K562 (cell line): ENCODE measurements at regions not wholly inside any gene's neighbourhood (a gene's known extent, or its start where the extent isn't known, plus 50 kb on each side); places are given as distances from the start of the nearest gene placed in this dataset.

Experiments
- ATAC-seq: fragments of 200-7000 bp; cut with Tn5 transposase; 3 replicates; pipeline ENCODE4 v1.9.1; 2020; ENCODE audit warnings: moderate library complexity
- BruUV-seq: library from RNA; stranded (reverse); fragments of 400-500 nt; replicated peaks from 2 replicates; lab custom pipeline; 2021; lab: Mats Ljungman, UMichigan
- CTCF ChIA-PET: fragments of 300-600 bp; formaldehyde crosslinking; extraction: SDS; loops from one replicate; lab custom pipeline; 2021; ENCODE audit warnings: low intra/inter-chr PET ratio; lab: Yijun Ruan, JAX
- POLR2A ChIA-PET: fragments of 300-600, 350-650 bp; sonication (Branson Sonifier 250); formaldehyde crosslinking; extraction: SDS; loops from one replicate; lab custom pipeline; 2021; ENCODE audit warnings: antibody characterized with exemption, inconsistent platforms; lab: Yijun Ruan, JAX
- DNase-seq, 4 experiments: peaks; one replicate each; pipeline versions ENCODE4 v3.0.0 to v3.0.0-alpha.2; 2011 to 2018; ENCODE audit warnings: low spot score in 3 of 4, mixed read lengths in 3 of 4; ENCODE audit errors: extremely low read depth in 1 of 4
- FAIRE-seq: peaks from 2 replicates; lab custom pipeline; 2011; peaks lifted over from hg19 to GRCh38; lab: Jason Lieb, UNC
- H2AFZ ChIP-seq: 2 replicates; pipeline ENCODE4 v1.6.0; 2011; ENCODE audit warnings: low read depth, low read length, control low read depth, inconsistent platforms
- H3K27ac ChIP-seq: fragments of 200-600 bp; 3 replicates; pipeline ENCODE4 v1.8.0; 2011; ENCODE audit warnings: low read depth, mild to moderate bottlenecking, control low read depth, inconsistent platforms, low read length, moderate library complexity, mixed read lengths; ENCODE audit errors: extremely low read depth
- H3K27me3 ChIP-seq, 2 experiments: fragments of 300-600 bp in 1 of 2; 2 replicates in 1 of 2; 3 replicates in 1 of 2; pipeline versions ENCODE4 v1.6.0 to v1.8.0; 2011; ENCODE audit warnings: inconsistent platforms in 2 of 2, low read length in 2 of 2, mild to moderate bottlenecking in 1 of 2, mixed read lengths in 1 of 2, moderate library complexity in 1 of 2; ENCODE audit not compliant: control insufficient read depth in 2 of 2, insufficient read depth in 2 of 2
- H3K36me3 ChIP-seq: fragments of 300-600 bp; 3 replicates; pipeline ENCODE4 v1.8.0; 2011; ENCODE audit warnings: mild to moderate bottlenecking, low read length, inconsistent platforms; ENCODE audit not compliant: control insufficient read depth, insufficient read depth
- H3K4me1 ChIP-seq, 2 experiments: fragments of 200-600 bp in 1 of 2; replicated peaks in 1 of 2; 2 replicates in 1 of 2; 3 replicates in 1 of 2; pipeline versions ENCODE4 v1.5.1 to v1.8.0; 2011; ENCODE audit warnings: inconsistent platforms in 2 of 2, low read length in 2 of 2, mild to moderate bottlenecking in 1 of 2, mixed read lengths in 1 of 2, moderate library complexity in 1 of 2; ENCODE audit not compliant: control insufficient read depth in 2 of 2, insufficient read depth in 2 of 2
- H3K4me2 ChIP-seq: 2 replicates; pipeline ENCODE4 v1.6.1; 2011; ENCODE audit warnings: low read length, control low read depth, inconsistent platforms, mixed read lengths; ENCODE audit not compliant: insufficient read depth
- H3K4me3 ChIP-seq: fragments of 200-600 bp; sonication (generic), shearing (Covaris generic); 2 replicates; pipeline ENCODE4 v1.5.1; 2016; ENCODE audit warnings: control low read depth, inconsistent platforms
- H3K79me2 ChIP-seq: fragments of 200-600 bp; 3 replicates; pipeline ENCODE4 v1.8.0; 2011; ENCODE audit warnings: low read length, inconsistent platforms; ENCODE audit not compliant: control insufficient read depth, insufficient read depth
- H3K9ac ChIP-seq, 2 experiments: 2 replicates each; pipeline versions ENCODE4 v1.6.0 to v1.6.1; 2011; ENCODE audit warnings: low read depth in 2 of 2, low read length in 2 of 2, control low read depth in 1 of 2, inconsistent platforms in 1 of 2, mild to moderate bottlenecking in 1 of 2, mixed read lengths in 1 of 2; ENCODE audit not compliant: insufficient read depth in 1 of 2
- H3K9me1 ChIP-seq: one replicate; pipeline ENCODE4 v1.6.0; 2011; ENCODE audit warnings: inconsistent platforms, mild to moderate bottlenecking, low read length, moderate library complexity; ENCODE audit not compliant: control insufficient read depth, insufficient read depth
- H3K9me3 ChIP-seq: replicated peaks from 2 replicates; pipeline ENCODE4 v1.5.1; 2011; ENCODE audit warnings: low read depth, low read length, inconsistent platforms; ENCODE audit not compliant: control insufficient read depth, insufficient read depth
- H4K20me1 ChIP-seq: replicated peaks from 2 replicates; pipeline ENCODE4 v1.6.1; 2011; ENCODE audit warnings: low read length, inconsistent platforms, mixed read lengths; ENCODE audit not compliant: control insufficient read depth, insufficient read depth
- POLR2AphosphoS2 ChIP-seq: IDR thresholded peaks from 2 replicates; pipeline ENCODE4 v1.6.1; 2012; ENCODE audit warnings: low read length, improper control_type of control experiment
- TFAM ChIP-seq: fragments of 250-450 bp; sonication (Bioruptor Pico); conservative IDR thresholded peaks from 2 replicates; pipeline ENCODE4 v1.5.0; 2021; ENCODE audit warnings: mild to moderate bottlenecking, moderate library complexity
- WGBS: fragments of 100-300 bp; shearing (Covaris generic); methylation state at CpG from one replicate; pipeline ENCODE4 v1.1.6; 2016; ENCODE audit warnings: low coverage, mixed read lengths; ENCODE audit not compliant: insufficient coverage; ENCODE audit errors: missing lambda C conversion rate; 5-methylcytosine and 5-hydroxymethylcytosine counted together
- in situ Hi-C: fragments of 300-500 bp; cut with MboI; formaldehyde crosslinking; loops from 4 replicates; pipeline ENCODE4 v1.15.0; 2018; ENCODE audit warnings: inconsistent platforms, mixed read lengths
- intact Hi-C: fragments of 100-400 bp; cut with micrococcal nuclease; formaldehyde crosslinking; loops from 2 replicates; pipeline ENCODE4 v1.14.2; 2022
- TF ChIP-seq, protein P1 (sequence below): fragments of 250-450 bp; sonication (Bioruptor Pico); IDR thresholded peaks from 2 replicates; pipeline ENCODE4 v1.5.0; 2021; ENCODE audit warnings: mild to moderate bottlenecking, moderate library complexity

- Histone ChIP-seq H3K36me3 (no peaks in the 10 kb centered on the region), H3K27ac (no peak overlapping the region), H3K4me3 (no peak overlapping the region), H3K9me1 (no peaks in the 10 kb centered on the region), H2AFZ (no peak overlapping the region), H3K27me3 (no peaks in the 10 kb centered on the region), H3K4me2 (no peak overlapping the region), H3K4me1 (no peaks in the 10 kb centered on the region), H3K79me2 (no peaks in the 10 kb centered on the region), H4K20me1 (no peaks in the 10 kb centered on the region), H3K9me3 (no peaks in the 10 kb centered on the region), H3K9ac (no peak overlapping the region)
- 19% methylated on average over 3 of the region's 3 CpGs for WGBS
- intact Hi-C loops (no loop called here), in situ Hi-C loops (no loop called here)
- ChIA-PET CTCF (no interaction called here), POLR2A (no interaction called here)
- DNase-seq (no peak), ATAC-seq (no peak), FAIRE-seq (no peak)
- BruUV-seq: no TSS peak
- TF ChIP-seq, protein P1, sequence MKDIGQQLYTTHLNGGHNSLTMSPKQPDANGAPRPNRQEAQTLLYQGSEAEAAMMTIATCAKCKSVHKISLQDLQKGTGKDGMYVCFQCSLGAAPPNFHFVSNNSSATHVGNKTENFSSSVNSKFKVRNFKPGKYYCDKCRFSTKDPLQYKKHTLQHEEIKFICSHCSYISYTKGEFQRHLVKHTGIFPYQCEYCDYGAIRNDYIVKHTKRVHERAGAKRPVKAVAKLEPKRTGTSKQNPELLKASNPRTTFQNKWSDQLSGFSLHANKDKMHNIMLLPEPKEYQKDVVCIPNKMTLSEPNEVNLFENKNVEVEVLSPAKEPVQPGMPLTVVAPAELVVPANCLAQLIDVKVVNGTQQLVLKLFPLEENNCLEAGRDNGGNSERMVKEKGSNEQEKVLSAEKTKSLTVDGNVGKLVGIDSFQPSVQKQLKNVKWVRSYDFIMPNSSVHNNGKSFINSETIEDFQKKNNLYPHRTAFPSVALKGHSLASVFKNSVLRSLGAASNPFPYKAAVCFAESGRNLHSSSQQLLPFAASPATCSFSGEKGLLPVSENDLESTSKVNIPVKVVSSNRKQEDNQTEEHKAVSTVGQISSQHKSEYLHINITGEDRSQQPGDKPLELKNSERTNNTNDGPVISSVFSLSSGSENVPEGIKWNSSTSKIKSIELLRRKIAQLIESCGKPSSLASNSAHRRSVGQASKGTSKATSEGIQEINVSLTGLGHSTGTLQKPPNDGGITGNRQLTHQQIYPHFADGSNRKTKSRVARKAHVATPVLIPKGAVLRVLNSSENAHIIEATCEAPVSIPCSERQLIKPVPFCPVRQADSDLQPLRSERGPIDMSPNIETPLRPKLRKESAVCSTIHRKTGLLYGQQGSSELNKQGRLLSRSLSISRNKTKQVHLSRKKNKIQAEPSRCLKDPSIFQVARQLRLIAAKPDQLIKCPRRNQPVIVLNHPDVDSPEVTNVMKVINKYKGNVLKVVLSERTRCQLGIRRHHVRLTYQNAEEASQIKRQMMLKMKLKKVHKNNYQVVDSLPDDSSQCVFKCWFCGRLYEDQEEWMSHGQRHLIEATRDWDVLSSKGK (CRISPR knock-in tag): no peak
- TF ChIP-seq POLR2AphosphoS2 (no peak), TFAM (no peak)
- TF ChIP-seq, all 486 proteins: peak for 0
Observed at GRCh38 chr2:58483307-58483706, 242.2 kb upstream of the FANCL start.
